K562 (cell line): ENCODE measurements at regions not wholly inside any gene's neighbourhood (a gene's known extent, or its start where the extent isn't known, plus 50 kb on each side); places are given as distances from the start of the nearest gene placed in this dataset.

Experiments
- ARNT ChIP-seq, 2 experiments: fragments of 450-650 bp; IDR thresholded peaks; 2 replicates each; pipeline ENCODE4 v1.6.1; 2016; ENCODE audit warnings: mild to moderate bottlenecking in 1 of 2
- EZH2 ChIP-seq: IDR thresholded peaks from 2 replicates; pipeline ENCODE4 v1.6.1; 2012; ENCODE audit warnings: low read depth, mild to moderate bottlenecking, inconsistent platforms, low read length, borderline replicate concordance
- HNRNPUL1 ChIP-seq: fragments of 200-400 bp; formaldehyde crosslinking; IDR thresholded peaks from 2 replicates; pipeline ENCODE4 v1.6.1; 2017; ENCODE audit warnings: low read length
- KLF10 ChIP-seq: fragments of 250-450 bp; sonication (Bioruptor Pico); IDR thresholded peaks from 2 replicates; pipeline ENCODE4 v1.6.1; 2021; ENCODE audit warnings: matching md5 sums
- LEF1 ChIP-seq: fragments of 450-650 bp; IDR thresholded peaks from 2 replicates; pipeline ENCODE4 v1.6.1; 2016; ENCODE audit warnings: mild to moderate bottlenecking
- MXI1 ChIP-seq: IDR thresholded peaks from 2 replicates; pipeline ENCODE4 v1.6.1; 2011; ENCODE audit warnings: low read depth, mild to moderate bottlenecking, improper control_type of control experiment, low read length
- MYC ChIP-seq, 2 experiments: fragments of 250-450 bp in 1 of 2; sonication (Bioruptor Pico) in 1 of 2; IDR thresholded peaks; 2 replicates each; pipeline versions ENCODE4 v1.5.1 to v1.6.1; 2012 to 2021; ENCODE audit warnings: low read depth in 2 of 2, borderline replicate concordance in 1 of 2, improper control_type of control experiment in 1 of 2, low read length in 1 of 2, mild to moderate bottlenecking in 1 of 2, moderate library complexity in 1 of 2
- POLR2AphosphoS5 ChIP-seq: IDR thresholded peaks from 2 replicates; pipeline ENCODE4 v1.6.1; 2011; ENCODE audit warnings: mild to moderate bottlenecking, low read depth, low read length, moderate library complexity; ENCODE audit not compliant: control insufficient read depth, insufficient read depth
- SIRT6 ChIP-seq: IDR thresholded peaks from one replicate; pipeline ENCODE4 v1.6.1; 2012; ENCODE audit warnings: low read depth, mild to moderate bottlenecking, control low read depth, inconsistent platforms, low read length, moderate library complexity
- TCF7 ChIP-seq: sonication (generic); IDR thresholded peaks from 2 replicates; pipeline ENCODE4 v1.6.1; 2016; ENCODE audit warnings: antibody characterized with exemption, borderline replicate concordance
- TF ChIP-seq, protein P1 (sequence below), 3 experiments: IDR thresholded peaks in 2 of 3; conservative IDR thresholded peaks in 1 of 3; 2 replicates each; pipeline ENCODE4 v1.5.1; 2011 to 2012; ENCODE audit warnings: low read length in 3 of 3, mild to moderate bottlenecking in 3 of 3, control low read depth in 2 of 3, improper control_type of control experiment in 1 of 3, inconsistent platforms in 1 of 3, low read depth in 1 of 3, mixed read lengths in 1 of 3, moderate library complexity in 1 of 3; ENCODE audit not compliant: insufficient read depth in 2 of 3
- TF ChIP-seq, protein P2 (sequence below): sonication (generic); formaldehyde crosslinking; IDR thresholded peaks from 2 replicates; pipeline ENCODE4 v1.8.0; 2022; ENCODE audit warnings: missing genetic modification reagents, mild to moderate bottlenecking, borderline replicate concordance
- TF ChIP-seq, protein P3 (sequence below): fragments of 450-650 bp; formaldehyde crosslinking; IDR thresholded peaks from 2 replicates; pipeline ENCODE4 v1.4.0; 2022; ENCODE audit warnings: missing genetic modification characterization

DNA sequence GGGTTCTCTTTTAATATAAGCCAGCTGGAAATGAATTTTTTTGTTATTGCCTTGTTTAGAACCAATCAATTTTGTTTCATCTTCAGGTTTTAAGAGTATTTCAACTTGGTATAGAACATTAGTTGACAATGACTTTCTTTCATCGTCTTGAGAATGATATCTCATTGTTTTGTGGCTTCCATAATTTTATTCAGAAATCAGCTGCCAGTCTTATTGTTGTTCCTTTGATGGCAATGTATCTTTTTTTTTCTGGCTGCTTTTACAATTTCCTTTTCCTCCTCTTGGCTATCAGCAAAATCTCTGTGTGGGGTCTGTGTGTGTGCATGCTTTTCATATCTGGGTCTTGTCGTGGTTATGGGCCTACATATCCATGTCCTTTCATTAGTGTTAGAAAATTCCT lies 1536.4 kb upstream of the TENM3 start:
- no peak for TF ChIP-seq MXI1
- no peak for TF ChIP-seq MYC (IDR thresholded peaks at IDR 0.05; ENCODE audit: low read depth, low read length)
- TF ChIP-seq MYC (CRISPR knock-in tag; IDR thresholded peaks at IDR 0.05; ENCODE audit: borderline replicate concordance, low read depth): no peak
- TF ChIP-seq TCF7: no peak
- TF ChIP-seq, protein P1, sequence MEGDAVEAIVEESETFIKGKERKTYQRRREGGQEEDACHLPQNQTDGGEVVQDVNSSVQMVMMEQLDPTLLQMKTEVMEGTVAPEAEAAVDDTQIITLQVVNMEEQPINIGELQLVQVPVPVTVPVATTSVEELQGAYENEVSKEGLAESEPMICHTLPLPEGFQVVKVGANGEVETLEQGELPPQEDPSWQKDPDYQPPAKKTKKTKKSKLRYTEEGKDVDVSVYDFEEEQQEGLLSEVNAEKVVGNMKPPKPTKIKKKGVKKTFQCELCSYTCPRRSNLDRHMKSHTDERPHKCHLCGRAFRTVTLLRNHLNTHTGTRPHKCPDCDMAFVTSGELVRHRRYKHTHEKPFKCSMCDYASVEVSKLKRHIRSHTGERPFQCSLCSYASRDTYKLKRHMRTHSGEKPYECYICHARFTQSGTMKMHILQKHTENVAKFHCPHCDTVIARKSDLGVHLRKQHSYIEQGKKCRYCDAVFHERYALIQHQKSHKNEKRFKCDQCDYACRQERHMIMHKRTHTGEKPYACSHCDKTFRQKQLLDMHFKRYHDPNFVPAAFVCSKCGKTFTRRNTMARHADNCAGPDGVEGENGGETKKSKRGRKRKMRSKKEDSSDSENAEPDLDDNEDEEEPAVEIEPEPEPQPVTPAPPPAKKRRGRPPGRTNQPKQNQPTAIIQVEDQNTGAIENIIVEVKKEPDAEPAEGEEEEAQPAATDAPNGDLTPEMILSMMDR (IDR thresholded peaks at IDR 0.05 in 2 of 3, conservative IDR thresholded peaks at IDR 0.05 in 1 of 3; ENCODE audit: insufficient read depth in 2 of 3, low read depth in 1 of 3, low read length in 3 of 3): no peak
- TF ChIP-seq ARNT (IDR thresholded peaks at IDR 0.05): no peak
- no peak for TF ChIP-seq EZH2
- TF ChIP-seq HNRNPUL1: no peak
- TF ChIP-seq, protein P2, sequence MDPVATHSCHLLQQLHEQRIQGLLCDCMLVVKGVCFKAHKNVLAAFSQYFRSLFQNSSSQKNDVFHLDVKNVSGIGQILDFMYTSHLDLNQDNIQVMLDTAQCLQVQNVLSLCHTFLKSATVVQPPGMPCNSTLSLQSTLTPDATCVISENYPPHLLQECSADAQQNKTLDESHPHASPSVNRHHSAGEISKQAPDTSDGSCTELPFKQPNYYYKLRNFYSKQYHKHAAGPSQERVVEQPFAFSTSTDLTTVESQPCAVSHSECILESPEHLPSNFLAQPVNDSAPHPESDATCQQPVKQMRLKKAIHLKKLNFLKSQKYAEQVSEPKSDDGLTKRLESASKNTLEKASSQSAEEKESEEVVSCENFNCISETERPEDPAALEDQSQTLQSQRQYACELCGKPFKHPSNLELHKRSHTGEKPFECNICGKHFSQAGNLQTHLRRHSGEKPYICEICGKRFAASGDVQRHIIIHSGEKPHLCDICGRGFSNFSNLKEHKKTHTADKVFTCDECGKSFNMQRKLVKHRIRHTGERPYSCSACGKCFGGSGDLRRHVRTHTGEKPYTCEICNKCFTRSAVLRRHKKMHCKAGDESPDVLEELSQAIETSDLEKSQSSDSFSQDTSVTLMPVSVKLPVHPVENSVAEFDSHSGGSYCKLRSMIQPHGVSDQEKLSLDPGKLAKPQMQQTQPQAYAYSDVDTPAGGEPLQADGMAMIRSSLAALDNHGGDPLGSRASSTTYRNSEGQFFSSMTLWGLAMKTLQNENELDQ: no peak
- no peak for TF ChIP-seq POLR2AphosphoS5
- no peak for TF ChIP-seq KLF10 (CRISPR knock-in tag)
- no peak for TF ChIP-seq LEF1
- TF ChIP-seq, protein P3, sequence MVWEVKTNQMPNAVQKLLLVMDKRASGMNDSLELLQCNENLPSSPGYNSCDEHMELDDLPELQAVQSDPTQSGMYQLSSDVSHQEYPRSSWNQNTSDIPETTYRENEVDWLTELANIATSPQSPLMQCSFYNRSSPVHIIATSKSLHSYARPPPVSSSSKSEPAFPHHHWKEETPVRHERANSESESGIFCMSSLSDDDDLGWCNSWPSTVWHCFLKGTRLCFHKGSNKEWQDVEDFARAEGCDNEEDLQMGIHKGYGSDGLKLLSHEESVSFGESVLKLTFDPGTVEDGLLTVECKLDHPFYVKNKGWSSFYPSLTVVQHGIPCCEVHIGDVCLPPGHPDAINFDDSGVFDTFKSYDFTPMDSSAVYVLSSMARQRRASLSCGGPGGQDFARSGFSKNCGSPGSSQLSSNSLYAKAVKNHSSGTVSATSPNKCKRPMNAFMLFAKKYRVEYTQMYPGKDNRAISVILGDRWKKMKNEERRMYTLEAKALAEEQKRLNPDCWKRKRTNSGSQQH (CRISPR knock-in tag): no peak
- TF ChIP-seq SIRT6: no peak
